ENCODE measurements at regions not wholly inside any gene's neighbourhood (a gene's known extent, or its start where the extent isn't known, plus 50 kb on each side); places are given as distances from the start of the nearest gene placed in this dataset.

DNA sequence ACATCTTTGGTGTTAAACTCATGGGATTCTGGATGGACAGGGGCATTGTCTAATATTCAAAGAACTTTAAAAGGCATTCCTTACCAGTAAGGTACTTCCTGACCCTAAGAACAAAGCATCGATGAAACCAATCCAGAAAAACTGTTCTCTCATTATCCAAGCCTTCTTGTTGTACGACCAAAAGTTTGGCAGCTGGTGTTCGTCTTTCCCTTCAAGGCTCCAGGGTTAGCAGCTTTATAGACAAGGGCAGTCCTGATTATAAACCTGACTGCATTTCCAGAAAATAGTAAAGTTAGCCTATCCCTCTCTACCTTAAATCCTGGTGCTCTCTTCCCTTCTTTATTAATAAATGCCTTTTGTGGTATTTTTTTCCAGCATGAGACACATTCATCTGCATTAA, 149.4 kb upstream of the MRPS30 start:
- no peak for DNase-seq (ENCODE audit: low spot score)

DNA sequence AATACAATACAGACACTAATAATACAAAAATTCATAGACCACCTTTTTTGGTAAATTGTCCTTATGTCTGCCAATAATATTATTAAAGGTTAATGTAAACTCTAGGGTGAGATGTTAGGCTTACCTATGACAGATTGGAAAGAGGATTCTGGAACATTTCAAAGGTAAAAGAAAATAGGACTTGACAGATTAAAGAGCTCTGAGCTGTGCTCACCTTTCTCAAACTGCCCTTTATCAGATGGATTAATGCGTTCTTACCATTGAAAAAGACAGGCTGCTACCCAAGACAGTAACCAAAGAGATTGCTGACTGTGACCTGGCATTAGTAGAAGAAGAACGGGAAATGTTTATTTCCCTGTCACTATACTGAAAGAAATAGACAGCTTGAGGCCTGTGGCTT, 156.1 kb upstream of the MRPS30 start:
- DNase-seq (ENCODE audit: low spot score), result no peak

DNA sequence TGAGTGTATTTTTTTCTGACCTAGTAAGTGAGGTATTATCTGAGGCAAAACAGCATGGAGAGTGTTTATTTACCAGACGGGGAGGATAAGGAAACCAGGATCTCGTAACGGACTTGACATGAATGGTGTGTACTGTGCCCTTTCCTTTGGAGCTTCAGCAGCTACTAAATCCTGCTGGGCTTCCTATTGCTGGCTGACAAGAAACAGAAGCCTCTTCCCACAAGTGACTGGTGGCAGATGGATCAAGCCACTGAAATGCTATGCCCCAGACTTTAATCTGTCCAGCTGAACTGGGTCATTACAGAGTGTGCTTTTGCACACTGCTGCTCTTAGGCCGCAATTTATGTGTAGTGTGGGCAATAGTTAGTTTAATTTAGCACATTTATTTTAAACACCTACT, 162.7 kb upstream of the MRPS30 start:
- DNase-seq (ENCODE audit: low spot score), result no peak

DNA sequence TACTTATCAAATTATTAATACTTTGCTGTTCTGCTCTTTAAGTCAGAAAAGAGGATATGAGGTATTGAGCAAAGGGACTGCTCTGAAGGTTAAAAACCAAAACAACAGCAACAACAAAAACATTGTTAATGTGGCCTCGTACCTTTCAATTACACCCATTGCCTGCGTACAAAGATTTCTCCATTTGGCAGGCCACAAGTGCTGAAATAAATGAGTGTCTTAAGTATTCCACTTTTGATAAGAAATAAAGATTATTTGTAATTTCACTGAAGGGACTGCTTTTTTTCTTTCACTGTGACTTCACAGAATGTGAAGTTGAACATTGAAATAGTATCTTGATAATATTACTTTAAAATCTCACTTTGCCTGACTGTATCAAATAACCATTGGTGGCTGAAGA, 163.2 kb upstream of the MRPS30 start:
- DNase-seq (ENCODE audit: low spot score), result no peak

DNA sequence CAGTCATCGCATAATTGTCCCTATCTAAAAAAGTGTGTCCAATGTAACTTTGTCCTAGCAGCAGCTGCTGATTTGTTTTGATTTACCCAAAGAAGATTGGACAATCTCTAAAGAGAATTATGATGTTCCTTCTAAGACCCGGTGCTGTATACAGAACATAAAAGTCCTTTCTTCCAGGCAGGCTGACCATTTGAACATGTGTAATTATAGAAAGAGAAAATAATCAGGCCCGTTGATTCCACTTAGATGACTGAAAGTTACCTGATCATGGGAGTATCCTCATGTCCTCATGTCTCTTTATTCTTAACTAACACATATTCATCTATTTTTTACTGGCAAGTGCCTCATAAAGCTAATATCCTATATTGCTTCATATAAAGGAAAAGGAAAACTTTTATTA, 164.1 kb upstream of the MRPS30 start:
- DNase-seq (ENCODE audit: low spot score), result no peak

DNA sequence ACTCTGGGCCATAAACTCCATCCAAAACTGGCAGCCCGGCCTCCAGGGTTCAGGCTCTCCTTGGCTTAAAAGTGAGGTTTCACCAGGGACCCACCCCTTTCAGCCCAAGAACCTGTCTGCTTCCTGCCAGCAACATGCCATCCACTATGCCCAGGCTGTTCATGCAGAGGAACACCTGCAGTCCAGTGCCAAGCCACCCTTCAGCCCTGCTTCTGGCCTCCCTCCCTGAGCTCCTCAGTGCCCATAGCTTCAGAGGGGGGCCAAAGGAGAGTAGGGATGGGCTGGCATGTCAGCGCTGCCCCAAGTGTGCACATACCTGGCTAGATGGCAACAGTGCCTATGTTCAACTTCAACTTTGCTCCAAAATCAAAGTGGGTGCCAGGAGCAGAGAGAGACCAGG, 166.9 kb upstream of the MRPS30 start:
- DNase-seq (ENCODE audit: low spot score), result no peak

DNA sequence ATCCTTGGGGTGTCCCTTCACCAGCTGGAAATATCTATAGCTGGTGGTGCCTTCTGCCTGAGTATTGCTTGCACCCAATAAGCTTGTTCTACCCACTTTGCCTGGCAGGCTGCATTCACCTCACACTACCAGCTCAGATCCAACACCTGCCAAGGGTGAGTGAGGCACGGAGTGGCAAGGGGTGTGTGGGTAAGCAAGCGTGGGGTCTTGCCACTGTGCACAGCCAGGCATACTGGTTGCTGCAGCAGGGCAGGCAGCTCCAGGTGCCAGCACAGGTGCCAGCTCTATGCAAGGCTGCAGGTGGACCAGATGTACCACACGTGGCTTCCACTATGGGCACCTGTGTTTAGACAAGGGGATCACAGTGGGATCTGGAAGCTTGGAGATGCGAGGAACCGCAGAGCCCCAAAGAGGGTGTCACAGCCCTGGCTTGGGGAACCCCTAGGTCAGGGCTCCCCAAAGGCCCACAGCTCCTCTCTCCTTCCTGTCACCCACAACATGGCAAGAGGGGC, 167.7 kb upstream of the MRPS30 start:
- no peak for DNase-seq (ENCODE audit: low spot score)

DNA sequence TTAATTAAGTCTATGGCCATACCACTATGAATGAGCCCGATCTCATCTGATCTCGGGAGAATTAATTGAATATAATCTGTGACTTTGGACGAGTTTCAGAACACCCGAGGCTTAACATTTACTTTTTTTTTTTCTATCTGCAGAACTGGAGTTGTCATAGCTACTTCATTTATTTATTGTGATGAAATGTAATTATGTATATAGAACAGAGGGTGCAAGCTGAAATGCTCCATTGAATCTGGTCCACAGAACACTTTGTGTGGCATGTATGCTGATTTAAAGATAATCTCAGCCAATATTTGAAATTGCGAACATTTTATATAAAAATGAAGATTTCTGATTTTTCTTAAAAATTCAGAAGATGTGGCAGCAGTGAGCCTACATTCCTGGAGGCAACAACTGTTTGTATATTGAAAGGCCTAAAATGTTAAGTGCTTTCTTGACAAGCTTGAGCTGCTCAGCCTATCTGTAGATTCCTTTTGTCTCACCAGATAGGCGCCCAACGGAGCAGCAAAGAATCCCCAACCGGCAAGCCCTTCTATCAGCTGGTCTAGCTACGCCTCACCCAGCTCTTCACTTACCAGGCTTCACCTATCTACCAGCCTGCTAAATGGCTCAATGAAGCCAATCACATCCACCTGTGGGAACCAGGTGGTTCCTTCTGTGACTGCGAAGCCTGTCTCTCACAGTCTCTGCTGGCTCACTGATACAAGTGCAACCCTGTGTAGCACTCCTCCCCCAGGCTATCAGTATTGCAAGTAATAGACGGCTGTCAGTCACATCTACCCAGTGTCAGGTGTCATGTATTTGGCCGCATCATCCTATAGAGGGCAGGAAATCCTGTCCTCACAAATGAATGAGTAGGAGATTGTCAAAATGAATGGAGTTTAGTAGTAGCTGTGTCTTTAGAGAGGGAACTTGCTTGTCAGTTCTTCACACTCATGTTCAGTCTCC, 170.6 kb upstream of the MRPS30 start:
- no peak for DNase-seq (ENCODE audit: low spot score)

DNA sequence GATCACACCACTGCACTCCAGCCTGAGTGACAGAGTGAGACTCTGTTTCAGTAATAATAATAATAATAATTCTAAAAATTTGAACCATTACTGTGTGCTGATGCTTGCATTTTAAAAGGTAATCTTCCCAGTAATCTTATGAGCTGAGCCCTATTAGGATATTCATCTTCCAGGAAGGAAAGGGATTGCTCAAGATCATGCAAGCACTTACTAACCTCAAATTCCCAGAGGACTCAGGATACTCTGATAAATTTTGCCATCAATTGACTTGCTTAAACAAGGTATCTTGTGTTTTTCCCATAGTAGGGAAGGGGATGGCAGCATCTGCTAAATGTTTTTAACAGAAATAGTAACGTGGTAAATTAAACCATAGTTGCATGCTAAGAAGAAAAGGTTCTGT, 176.4 kb upstream of the MRPS30 start:
- no peak for DNase-seq (ENCODE audit: low spot score)

DNA sequence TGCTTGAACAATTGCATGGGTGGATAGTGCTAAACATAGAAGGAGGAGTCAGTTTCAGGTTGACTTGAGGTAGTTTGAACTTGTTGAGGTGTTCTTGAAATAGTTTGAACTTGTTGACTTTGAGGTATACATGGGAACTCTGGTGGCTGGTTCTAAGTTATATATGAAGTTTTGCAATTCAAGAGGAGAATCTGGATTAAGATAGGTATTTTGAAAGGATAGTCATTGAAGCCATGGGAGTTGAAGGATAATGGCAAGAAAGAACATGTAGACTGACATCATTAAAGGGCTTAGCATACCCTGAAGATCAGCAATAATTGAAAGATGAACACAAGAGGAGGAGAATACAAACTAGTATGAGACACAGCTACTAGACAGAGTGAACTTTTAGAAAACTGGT, 181.9 kb upstream of the MRPS30 start:
- no peak for DNase-seq (ENCODE audit: low spot score)

DNA sequence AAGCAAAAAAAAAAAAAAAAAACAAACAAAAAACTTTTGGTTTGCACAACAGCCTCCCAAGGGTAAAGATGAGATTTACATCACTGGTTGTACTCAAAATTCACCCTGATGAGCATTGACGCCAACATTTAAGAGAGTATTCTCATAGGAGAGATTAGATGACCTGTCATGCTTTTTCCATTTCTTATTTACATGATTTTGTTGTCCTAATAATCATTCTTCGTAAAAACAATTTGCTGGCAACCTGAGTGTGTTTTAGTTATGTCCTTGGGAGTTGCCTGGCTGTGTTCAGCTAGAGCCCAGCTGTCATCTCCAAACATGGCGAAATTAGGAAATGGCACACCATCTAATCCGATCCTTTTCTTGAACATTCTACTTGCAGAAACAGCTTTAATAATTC, 186.4 kb upstream of the MRPS30 start:
- DNase-seq (ENCODE audit: low spot score), result no peak

DNA sequence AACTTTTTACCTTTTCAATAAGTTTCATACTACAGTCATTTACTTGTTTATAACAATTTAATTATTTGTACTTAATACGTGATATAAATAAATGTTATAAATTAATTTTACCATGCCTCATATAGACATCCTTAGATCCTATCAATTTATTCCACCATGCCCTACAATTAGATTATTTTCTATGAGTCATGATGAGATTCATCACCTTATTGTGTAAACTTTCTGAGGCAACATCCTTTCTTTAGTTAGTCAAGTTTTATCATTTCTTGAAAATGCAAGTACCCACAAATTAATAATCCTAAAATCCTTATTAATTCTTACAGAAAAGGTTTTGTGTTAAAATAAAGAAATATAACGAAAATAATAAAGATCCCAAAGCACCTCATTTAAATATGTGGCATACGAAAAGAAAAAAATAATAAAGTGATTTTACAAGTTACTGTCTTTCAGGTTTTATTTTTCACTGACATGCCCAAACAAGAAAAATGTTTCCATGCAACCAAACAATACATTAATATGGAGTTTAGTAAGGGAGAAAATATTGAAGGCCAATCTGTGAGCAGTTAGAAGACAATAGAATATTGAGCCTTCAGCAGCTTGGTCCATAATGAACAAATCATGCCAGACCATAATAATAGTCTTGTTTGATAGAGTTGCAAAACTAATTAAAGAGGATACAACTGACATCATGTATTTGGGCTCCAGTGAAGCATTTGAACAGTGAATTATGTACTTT, 188.7 kb upstream of the MRPS30 start:
- DNase-seq (ENCODE audit: low spot score), result no peak

DNA sequence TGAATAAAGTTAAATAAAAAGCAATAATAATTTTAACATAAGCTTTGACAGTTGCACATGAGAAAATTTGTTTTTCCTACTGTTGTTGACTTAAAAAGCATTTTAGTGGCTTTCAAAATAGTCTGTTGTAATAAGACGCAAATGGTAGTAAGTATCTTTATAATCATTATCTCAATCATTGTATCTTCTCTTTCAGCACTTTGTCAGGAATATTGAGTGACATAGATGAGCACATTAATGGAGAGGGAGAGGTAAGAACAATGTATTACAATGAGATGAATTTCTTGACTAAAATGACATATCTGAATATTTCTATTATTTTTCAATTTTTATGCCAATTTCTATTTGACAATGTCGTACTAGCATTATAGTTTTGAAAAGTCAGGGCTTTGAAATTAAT, 193.9 kb upstream of the MRPS30 start:
- no peak for DNase-seq (ENCODE audit: low spot score)

DNA sequence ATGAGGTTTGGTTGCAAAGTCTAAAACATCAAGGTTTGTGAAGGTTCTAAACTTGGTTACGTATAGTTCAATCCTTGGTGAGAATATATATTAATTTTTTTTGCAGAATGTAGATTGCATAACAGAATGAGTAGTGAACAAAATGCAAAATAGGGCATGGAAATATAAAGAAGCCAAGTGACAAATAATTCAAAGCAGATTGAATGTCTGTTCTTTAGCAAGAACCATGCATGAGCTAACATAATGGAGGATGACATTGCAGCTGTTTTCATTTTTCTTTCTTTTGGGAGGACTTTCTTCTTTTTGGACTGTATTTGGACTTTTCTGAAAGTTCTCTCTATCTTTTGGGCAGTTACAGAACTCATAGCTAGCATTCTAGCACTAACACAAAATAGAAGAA, 194.8 kb upstream of the MRPS30 start:
- DNase-seq (ENCODE audit: low spot score), result no peak

DNA sequence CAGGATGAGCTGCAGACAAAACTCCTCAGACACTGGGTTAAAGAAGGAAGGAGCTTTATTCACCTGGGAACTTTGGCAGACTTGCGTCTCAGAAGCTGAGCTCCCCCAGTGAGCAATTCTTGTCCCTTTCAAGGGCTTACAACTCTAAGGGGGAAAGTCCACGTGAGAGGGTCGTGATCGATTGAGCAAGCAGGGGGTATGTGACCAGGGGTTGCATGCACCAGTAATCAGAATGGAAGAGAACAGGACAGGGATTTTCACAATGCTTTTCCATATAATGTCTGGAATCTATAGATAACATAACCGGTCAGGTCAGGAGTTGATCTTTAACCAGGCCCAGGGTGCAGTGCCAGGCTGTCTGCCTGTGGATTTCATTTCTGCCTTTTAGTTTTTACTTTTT, 202.8 kb upstream of the MRPS30 start:
- no peak for DNase-seq (ENCODE audit: low spot score)

DNA sequence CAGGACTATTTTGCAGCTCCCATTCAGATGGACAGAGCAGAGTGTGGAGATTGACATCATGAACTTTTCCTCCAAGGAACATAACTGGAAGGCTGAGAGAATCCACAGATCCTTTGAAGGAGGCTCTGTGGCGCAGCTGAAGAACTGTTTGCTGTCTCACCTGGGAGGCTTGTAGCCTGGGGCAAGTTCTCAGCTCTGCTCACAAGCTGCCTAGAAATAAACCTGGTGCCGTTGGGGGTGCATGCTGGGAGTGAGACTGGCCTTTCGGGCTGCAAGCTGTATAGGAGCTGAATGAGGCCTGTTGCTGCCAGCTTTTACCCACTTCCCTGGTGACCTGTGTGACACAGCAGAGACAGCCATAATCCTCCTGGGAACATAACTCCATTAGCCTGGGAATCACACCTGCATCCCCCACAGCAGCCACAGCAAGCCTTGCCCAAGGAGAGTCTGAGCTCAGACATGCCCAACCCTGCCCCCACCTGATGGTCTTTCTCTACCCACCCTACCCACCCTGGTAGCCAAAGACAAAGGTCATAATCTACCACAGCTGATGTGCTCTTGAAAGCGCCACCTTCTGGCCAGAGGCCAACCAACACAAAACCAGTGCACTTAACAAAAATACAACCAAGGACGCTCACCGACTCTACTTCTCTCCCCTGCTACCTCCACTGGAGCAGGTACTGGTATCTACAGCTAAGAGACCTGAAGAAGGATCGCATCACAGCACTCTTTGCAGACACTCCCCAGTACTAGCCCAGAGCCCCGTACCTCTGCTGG, 205.1 kb upstream of the MRPS30 start:
- no peak for DNase-seq (ENCODE audit: low spot score)

DNA sequence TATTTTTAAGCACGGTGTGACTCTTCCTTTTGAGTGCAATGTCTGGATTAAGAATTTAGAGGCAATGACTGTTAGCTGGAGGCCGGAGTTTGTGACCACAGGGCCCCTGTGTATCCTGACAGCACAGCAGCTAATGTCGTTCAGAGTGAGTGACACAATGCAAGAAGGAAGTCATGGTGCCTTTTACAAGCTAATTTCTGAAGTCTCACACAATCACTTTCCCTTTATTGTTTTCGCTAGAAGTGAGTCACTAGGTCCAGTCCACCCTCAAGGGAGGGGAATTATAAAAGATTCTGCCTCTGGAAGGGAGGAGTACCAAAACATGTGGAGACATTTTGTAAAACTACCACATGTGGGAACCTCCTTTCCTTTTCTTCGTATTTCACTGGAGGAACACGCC, 185.5 kb upstream of the FGF10 start:
- DNase-seq (ENCODE audit: low spot score), result no peak

DNA sequence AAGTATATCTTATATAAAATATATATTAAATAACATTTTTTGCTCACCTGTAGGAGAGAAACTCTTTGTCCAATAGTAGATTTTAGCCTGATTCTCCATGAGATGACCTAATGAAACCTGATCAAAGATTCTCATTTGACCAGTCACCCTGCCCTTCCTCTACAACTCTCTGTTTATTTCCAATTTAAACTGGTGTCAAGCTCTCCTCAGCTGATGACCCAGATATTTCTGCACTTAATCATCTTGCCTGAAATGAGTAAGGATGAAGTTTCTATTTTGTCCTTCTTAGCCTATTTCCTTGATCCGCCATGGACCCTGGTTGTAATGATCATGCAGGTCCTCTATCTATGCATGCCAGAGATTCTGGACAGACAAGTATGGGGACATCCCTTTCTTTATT, 179.3 kb upstream of the FGF10 start:
- DNase-seq (ENCODE audit: low spot score), result no peak

DNA sequence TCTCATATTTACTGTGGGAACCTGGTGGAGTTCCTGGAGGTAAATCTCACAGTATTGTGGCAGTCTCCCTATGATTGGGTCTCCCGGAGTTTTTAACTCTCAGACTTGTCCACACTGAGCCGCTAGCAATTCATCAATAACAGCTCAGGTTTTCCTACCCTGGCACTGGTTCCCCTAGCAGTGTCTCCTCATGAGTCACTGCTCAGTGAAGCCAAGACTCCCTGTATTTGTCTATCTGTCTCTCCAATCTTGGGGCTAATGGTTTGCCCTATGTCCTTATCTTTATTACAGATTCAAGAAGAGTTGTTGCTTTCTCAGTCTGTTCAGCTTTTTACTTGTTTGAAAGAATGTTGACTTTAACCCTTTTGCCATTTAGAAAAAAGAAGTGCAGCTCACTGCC, 176.7 kb upstream of the FGF10 start:
- no peak for DNase-seq (ENCODE audit: low spot score)

DNA sequence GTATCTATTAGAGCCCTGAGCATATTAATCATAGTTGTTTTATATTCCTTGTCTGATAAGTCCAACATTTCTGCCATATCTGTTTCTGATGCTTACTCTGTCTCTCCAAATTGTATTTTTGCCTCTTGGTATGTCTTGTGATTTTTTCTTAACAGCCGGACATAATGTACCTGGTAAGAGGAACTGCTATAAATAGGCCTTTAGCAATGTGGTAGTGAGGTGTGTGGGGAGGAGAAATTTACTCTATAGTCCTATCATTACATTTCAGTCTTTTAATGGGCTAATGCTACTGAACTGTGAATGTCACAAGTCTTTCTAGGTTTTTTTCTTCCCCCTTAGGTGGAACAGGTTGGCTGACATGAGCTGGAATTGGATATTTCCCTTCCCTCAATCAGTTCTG, 176.1 kb upstream of the FGF10 start:
- DNase-seq (ENCODE audit: low spot score), result no peak

DNA sequence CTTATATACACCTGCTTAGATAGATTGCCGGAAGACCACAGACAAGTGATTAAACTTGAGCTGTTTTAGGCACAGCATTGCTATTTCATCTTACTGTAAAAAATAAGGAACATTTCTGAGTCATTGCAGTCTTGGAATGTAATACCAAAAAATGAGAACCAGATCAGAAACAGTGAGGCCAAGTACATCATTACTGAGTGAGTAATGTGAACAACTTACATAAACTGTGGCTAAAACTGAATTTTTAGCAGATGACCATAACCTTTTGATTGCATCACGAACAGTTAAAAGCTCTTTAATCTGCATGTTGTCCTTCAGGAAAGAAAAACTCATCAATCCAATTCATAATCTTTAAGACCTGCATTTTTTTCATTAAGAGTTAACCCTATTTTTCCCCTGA, 157.1 kb upstream of the FGF10 start:
- DNase-seq (ENCODE audit: low spot score), result no peak

DNA sequence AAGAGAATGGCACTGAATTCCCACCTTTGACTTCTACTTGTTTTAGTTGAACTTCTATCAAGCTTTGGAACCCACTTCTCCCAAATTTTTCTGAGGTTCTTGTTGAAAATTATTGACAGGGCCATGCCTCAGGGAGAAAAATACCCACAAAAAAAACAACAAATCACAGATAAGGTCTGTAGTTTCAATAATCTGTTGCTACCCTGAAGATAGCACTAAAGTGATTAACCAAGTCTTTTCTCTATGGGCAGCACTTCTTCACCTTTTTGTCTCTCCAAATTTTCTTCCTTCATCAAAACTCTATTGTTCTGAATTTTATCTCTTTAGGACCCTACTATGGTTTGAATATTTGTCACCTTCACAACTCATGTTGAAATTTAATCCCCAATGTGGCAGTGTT, 154.3 kb upstream of the FGF10 start:
- no peak for DNase-seq (ENCODE audit: low spot score)

DNA sequence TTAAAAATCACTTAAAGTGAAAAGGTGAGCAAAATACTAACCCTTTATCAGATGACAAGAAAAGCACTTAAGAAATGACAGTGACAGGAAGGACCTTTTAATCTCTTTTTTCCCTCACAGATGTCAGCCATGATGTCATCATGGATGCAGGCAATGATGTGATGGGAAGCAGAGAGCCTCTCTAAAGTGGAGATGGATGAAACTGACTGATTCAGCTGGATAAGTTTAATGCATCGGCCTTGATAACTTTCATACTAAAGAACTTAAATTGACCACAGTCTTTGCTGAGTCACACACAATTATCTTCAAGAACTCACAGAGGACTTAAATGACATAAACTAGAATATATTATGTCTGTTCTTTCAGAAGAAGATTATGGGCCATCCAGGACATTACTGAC, 153.2 kb upstream of the FGF10 start:
- DNase-seq (ENCODE audit: low spot score), result no peak

All from putamen (tissue), 1 donor.